HCT116 (cell line): ENCODE measurements at regions not wholly inside any gene's neighbourhood (a gene's known extent, or its start where the extent isn't known, plus 50 kb on each side); places are given as distances from the start of the nearest gene placed in this dataset.
"Not testable (repeated sequence)": the region's sequence is repeated elsewhere in the genome, so short reads cannot be mapped to it uniquely, and the experiment has no call there.

ENCODE experiments used
- ATAC-seq: fragments of 200-7000 bp; cut with Tn5 transposase; 2 replicates; pipeline ENCODE4 v1.9.1; 2020; ENCODE audit warnings: mild to moderate bottlenecking, moderate library complexity
- BruUV-seq: library from RNA; stranded (reverse); fragments of 400-500 nt; replicated peaks from 2 replicates; lab custom pipeline; 2021; lab: Mats Ljungman, UMichigan
- CTCF ChIA-PET: fragments of 300-600 bp; sonication (Branson Sonifier 250); formaldehyde crosslinking; loops from one replicate; lab custom pipeline; 2021; ENCODE audit warnings: antibody characterized with exemption; lab: Charles Lee
- POLR2A ChIA-PET: fragments of 300-600, 350-600 bp; sonication (Branson Sonifier 250); formaldehyde crosslinking; loops from one replicate; lab custom pipeline; 2021; ENCODE audit warnings: antibody characterized with exemption; lab: Charles Lee
- RAD21 ChIA-PET, 2 experiments: fragments of 300-600 bp; sonication (Branson Sonifier 250); formaldehyde crosslinking; loops; one replicate each; lab custom pipeline; 2023; ENCODE audit warnings: low total read pairs in 2 of 2; ENCODE audit not compliant: uncharacterized antibody in 2 of 2, unreplicated experiment in 2 of 2, low non-redundant PET in 1 of 2; lab: Charles Lee
- DNase-seq: peaks from one replicate; pipeline ENCODE4 v3.0.0-alpha.2; 2010; ENCODE audit warnings: low read depth, low spot score
- H2AFZ ChIP-seq: fragments of 200-600 bp; shearing (Covaris generic), sonication (generic); 2 replicates; pipeline ENCODE4 v1.6.1; 2017; ENCODE audit warnings: low read depth, mixed run types, mixed read lengths, antibody characterized with exemption, low read length; ENCODE audit not compliant: poor library complexity, severe bottlenecking
- H3K27ac ChIP-seq: 2 replicates; pipeline ENCODE4 v1.5.1; 2012; ENCODE audit warnings: low read depth, low read length
- H3K27me3 ChIP-seq: fragments of 200-600 bp; sonication (generic); 2 replicates; pipeline ENCODE4 v1.6.1; 2016; ENCODE audit warnings: mixed run types, low read length, mixed read lengths; ENCODE audit not compliant: insufficient read depth
- H3K36me3 ChIP-seq, 2 experiments: fragments of 200-500 bp in 1 of 2; fragments of 200-600 bp in 1 of 2; sonication (Bioruptor generic) in 1 of 2; sonication (generic) in 1 of 2; 2 replicates each; pipeline versions ENCODE4 v1.5.1 to v1.6.1; 2014 to 2016; ENCODE audit warnings: low read length in 2 of 2, inconsistent platforms in 1 of 2, mixed read lengths in 1 of 2, mixed run types in 1 of 2; ENCODE audit not compliant: insufficient read depth in 2 of 2, control insufficient read depth in 1 of 2
- H3K4me1 ChIP-seq, 2 experiments: fragments of 200-600 bp in 1 of 2; sonication (generic) in 1 of 2; 2 replicates each; pipeline versions ENCODE4 v1.5.1 to v1.6.1; 2012 to 2017; ENCODE audit warnings: low read length in 2 of 2, inconsistent platforms in 1 of 2, mild to moderate bottlenecking in 1 of 2, mixed read lengths in 1 of 2, mixed run types in 1 of 2, moderate library complexity in 1 of 2; ENCODE audit not compliant: insufficient read depth in 2 of 2, control insufficient read depth in 1 of 2
- H3K4me2 ChIP-seq: fragments of 200-600 bp; sonication (generic); 2 replicates; pipeline ENCODE4 v1.6.1; 2017; ENCODE audit warnings: mixed run types, low read length, mixed read lengths
- H3K4me3 ChIP-seq, 2 experiments: fragments of 200-600 bp in 1 of 2; sonication (generic) in 1 of 2; replicated peaks in 1 of 2; 2 replicates each; pipeline ENCODE4 v1.5.1; 2011 to 2016; ENCODE audit warnings: low read length in 2 of 2, control low read depth in 1 of 2, low read depth in 1 of 2, mild to moderate bottlenecking in 1 of 2, mixed read lengths in 1 of 2, mixed run types in 1 of 2
- H3K79me2 ChIP-seq: fragments of 200-600 bp; sonication (generic); 2 replicates; pipeline ENCODE4 v1.6.1; 2017; ENCODE audit warnings: mild to moderate bottlenecking, mixed run types, low read length, moderate library complexity, mixed read lengths; ENCODE audit not compliant: insufficient read depth
- H3K9ac ChIP-seq: fragments of 200-600 bp; sonication (generic); 2 replicates; pipeline ENCODE4 v1.6.1; 2016; ENCODE audit warnings: low read length, mixed read lengths
- H3K9me2 ChIP-seq: fragments of 200-600 bp; sonication (generic), shearing (Covaris generic); 2 replicates; pipeline ENCODE4 v1.6.1; 2017; ENCODE audit warnings: mixed run types, mild to moderate bottlenecking, moderate library complexity; ENCODE audit not compliant: insufficient read depth
- H3K9me3 ChIP-seq, 2 experiments: fragments of 200-500 bp in 1 of 2; fragments of 200-600 bp in 1 of 2; sonication (Bioruptor generic) in 1 of 2; sonication (generic) in 1 of 2; 2 replicates each; pipeline ENCODE4 v1.6.1; 2014 to 2017; ENCODE audit warnings: low read length in 2 of 2, mixed read lengths in 2 of 2, inconsistent platforms in 1 of 2, low read depth in 1 of 2, mild to moderate bottlenecking in 1 of 2, mixed run types in 1 of 2, moderate library complexity in 1 of 2; ENCODE audit not compliant: control insufficient read depth in 1 of 2, insufficient read depth in 1 of 2
- H4K20me1 ChIP-seq: fragments of 200-600 bp; sonication (generic), shearing (Covaris generic); 2 replicates; pipeline ENCODE4 v1.6.1; 2017; ENCODE audit warnings: mixed run types, mild to moderate bottlenecking, moderate library complexity; ENCODE audit not compliant: insufficient read depth
- CBX3 ChIP-seq: IDR thresholded peaks from 2 replicates; pipeline ENCODE4 v1.6.1; 2012; ENCODE audit warnings: low read depth
- EZH2 ChIP-seq: fragments of 200-600 bp; sonication (generic); IDR thresholded peaks from 2 replicates; pipeline ENCODE4 v1.6.1; 2017; ENCODE audit warnings: antibody characterized with exemption, mixed run types
- EZH2phosphoT487 ChIP-seq: fragments of 200-600 bp; IDR thresholded peaks from 2 replicates; pipeline ENCODE4 v1.6.1; 2018; ENCODE audit warnings: antibody characterized with exemption, borderline replicate concordance
- JUND ChIP-seq: IDR thresholded peaks from 2 replicates; pipeline ENCODE4 v1.6.1; 2012
- POLR2A ChIP-seq: IDR thresholded peaks from 2 replicates; pipeline ENCODE4 v1.7.0; 2011; ENCODE audit warnings: borderline replicate concordance; ENCODE audit not compliant: insufficient read depth, insufficient read length; ENCODE audit errors: extremely low read depth
- RAD21 ChIP-seq: IDR thresholded peaks from 2 replicates; pipeline ENCODE4 v1.6.1; 2012; ENCODE audit warnings: low read depth, mild to moderate bottlenecking
- SP1 ChIP-seq: IDR thresholded peaks from 2 replicates; pipeline ENCODE4 v1.6.1; 2012; ENCODE audit warnings: low read depth
- ZNF274 ChIP-seq: fragments of 200-500 bp; sonication (Bioruptor generic); IDR thresholded peaks from 2 replicates; pipeline ENCODE4 v1.6.1; 2014; ENCODE audit warnings: mild to moderate bottlenecking, low read depth, low read length, inconsistent platforms
- intact Hi-C: fragments of 100-400 bp; cut with micrococcal nuclease; formaldehyde crosslinking; loops from 2 replicates; pipeline ENCODE4 v1.10.0; 2022
- TF ChIP-seq, protein P1 (sequence below): IDR thresholded peaks from 2 replicates; pipeline ENCODE4 v1.6.1; 2012
- TF ChIP-seq, protein P2 (sequence below), 3 experiments: fragments of 200-600 bp in 1 of 3; sonication (generic) in 1 of 3; IDR thresholded peaks in 2 of 3; conservative IDR thresholded peaks in 1 of 3; 2 replicates each; pipeline ENCODE4 v1.5.1; 2012 to 2017; ENCODE audit warnings: low read depth in 2 of 3, low read length in 2 of 3, antibody characterized with exemption in 1 of 3, borderline replicate concordance in 1 of 3, control low read depth in 1 of 3, mild to moderate bottlenecking in 1 of 3, mixed read lengths in 1 of 3, mixed run types in 1 of 3, moderate library complexity in 1 of 3; ENCODE audit not compliant: insufficient read depth in 1 of 3
- TF ChIP-seq, protein P3 (sequence below): IDR thresholded peaks from 2 replicates; pipeline ENCODE4 v1.6.1; 2012; ENCODE audit warnings: low read depth

DNA sequence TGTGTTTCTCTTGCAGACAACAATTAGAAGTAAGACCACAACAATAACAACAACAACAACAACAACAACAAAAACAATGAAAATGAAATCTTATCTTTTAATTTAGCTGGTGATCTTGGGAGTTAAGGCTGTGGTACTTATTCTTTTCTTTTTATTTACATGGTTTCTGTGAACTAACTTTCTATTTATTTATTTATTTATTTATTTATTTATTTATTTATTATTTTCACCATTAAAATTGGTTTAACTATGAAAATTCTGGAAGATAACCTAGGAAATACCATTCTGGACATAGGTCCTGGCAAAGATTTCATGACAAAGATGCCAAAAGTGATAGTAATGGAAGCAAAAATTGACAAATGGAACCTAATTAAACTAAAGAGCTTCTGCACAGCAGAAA, 102.5 kb upstream of the PNPT1 start:
- H3K9me3 ChIP-seq, result no peaks in the 10 kb centered on the region
- ATAC-seq (no peak), DNase-seq (no peak)
- no peak overlapping the region for H3K9ac ChIP-seq
- no peaks in the 10 kb centered on the region for H4K20me1 ChIP-seq
- H3K4me3 ChIP-seq, result no peak overlapping the region
- H2AFZ ChIP-seq, result no peak overlapping the region
- TF ChIP-seq EZH2 (no peak), CBX3 (no peak), JUND (no peak), RAD21 (no peak), EZH2phosphoT487 (no peak), POLR2A (no peak), SP1 (no peak), ZNF274 (no peak)
- TF ChIP-seq, protein P1, sequence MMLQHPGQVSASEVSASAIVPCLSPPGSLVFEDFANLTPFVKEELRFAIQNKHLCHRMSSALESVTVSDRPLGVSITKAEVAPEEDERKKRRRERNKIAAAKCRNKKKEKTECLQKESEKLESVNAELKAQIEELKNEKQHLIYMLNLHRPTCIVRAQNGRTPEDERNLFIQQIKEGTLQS, result no peak
- TF ChIP-seq, protein P2, sequence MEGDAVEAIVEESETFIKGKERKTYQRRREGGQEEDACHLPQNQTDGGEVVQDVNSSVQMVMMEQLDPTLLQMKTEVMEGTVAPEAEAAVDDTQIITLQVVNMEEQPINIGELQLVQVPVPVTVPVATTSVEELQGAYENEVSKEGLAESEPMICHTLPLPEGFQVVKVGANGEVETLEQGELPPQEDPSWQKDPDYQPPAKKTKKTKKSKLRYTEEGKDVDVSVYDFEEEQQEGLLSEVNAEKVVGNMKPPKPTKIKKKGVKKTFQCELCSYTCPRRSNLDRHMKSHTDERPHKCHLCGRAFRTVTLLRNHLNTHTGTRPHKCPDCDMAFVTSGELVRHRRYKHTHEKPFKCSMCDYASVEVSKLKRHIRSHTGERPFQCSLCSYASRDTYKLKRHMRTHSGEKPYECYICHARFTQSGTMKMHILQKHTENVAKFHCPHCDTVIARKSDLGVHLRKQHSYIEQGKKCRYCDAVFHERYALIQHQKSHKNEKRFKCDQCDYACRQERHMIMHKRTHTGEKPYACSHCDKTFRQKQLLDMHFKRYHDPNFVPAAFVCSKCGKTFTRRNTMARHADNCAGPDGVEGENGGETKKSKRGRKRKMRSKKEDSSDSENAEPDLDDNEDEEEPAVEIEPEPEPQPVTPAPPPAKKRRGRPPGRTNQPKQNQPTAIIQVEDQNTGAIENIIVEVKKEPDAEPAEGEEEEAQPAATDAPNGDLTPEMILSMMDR (IDR thresholded peaks at IDR 0.05 in 2 of 3, conservative IDR thresholded peaks at IDR 0.05 in 1 of 3; ENCODE audit: borderline replicate concordance in 1 of 3, insufficient read depth in 1 of 3, low read depth in 2 of 3, low read length in 2 of 3), result no peak
- TF ChIP-seq, protein P3, sequence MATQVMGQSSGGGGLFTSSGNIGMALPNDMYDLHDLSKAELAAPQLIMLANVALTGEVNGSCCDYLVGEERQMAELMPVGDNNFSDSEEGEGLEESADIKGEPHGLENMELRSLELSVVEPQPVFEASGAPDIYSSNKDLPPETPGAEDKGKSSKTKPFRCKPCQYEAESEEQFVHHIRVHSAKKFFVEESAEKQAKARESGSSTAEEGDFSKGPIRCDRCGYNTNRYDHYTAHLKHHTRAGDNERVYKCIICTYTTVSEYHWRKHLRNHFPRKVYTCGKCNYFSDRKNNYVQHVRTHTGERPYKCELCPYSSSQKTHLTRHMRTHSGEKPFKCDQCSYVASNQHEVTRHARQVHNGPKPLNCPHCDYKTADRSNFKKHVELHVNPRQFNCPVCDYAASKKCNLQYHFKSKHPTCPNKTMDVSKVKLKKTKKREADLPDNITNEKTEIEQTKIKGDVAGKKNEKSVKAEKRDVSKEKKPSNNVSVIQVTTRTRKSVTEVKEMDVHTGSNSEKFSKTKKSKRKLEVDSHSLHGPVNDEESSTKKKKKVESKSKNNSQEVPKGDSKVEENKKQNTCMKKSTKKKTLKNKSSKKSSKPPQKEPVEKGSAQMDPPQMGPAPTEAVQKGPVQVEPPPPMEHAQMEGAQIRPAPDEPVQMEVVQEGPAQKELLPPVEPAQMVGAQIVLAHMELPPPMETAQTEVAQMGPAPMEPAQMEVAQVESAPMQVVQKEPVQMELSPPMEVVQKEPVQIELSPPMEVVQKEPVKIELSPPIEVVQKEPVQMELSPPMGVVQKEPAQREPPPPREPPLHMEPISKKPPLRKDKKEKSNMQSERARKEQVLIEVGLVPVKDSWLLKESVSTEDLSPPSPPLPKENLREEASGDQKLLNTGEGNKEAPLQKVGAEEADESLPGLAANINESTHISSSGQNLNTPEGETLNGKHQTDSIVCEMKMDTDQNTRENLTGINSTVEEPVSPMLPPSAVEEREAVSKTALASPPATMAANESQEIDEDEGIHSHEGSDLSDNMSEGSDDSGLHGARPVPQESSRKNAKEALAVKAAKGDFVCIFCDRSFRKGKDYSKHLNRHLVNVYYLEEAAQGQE, result no peak
- TF ChIP-seq, all 23 proteins: peak for 0
- Histone ChIP-seq H3K27ac (no peak overlapping the region), H3K79me2 (no peaks in the 10 kb centered on the region), H3K9me2 (no peaks in the 10 kb centered on the region), H3K36me3 (no peaks in the 10 kb centered on the region), H3K4me1 (no peaks in the 10 kb centered on the region), H3K27me3 (no peaks in the 10 kb centered on the region), H3K4me2 (no peak overlapping the region)
- RAD21 ChIA-PET, result no interaction called here
- intact Hi-C loops, result no loop called here
- POLR2A ChIA-PET, result no interaction called here
- no TSS peak for BruUV-seq
- CTCF ChIA-PET, result no interaction called here

DNA sequence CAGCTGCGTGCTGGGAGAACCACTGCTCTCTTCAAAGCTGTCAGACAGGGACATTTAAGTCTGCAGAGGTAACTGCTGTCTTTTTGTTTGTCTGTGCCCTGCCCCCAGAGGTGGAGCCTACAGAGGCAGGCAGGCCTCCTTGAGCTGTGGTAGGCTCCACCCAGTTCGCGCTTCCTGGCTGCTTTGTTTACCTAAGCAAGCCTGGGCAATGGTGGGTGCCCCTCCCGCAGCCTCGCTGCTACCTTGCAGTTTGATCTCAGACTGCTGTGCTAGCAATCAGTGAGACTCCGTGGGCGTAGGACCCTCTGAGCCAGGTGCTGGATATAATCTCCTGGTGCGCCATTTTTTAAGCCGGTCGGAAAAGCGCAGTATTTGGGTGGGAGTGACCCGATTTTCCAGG, 100.0 kb upstream of the PNPT1 start:
- H3K4me2 ChIP-seq, H3K27me3 ChIP-seq, ATAC-seq, POLR2A ChIA-PET, CTCF ChIA-PET, H4K20me1 ChIP-seq, H3K9me2 ChIP-seq, H3K79me2 ChIP-seq, H3K27ac ChIP-seq, H3K4me3 ChIP-seq, H3K36me3 ChIP-seq, BruUV-seq, H3K4me1 ChIP-seq, H2AFZ ChIP-seq, intact Hi-C loops, H3K9ac ChIP-seq, DNase-seq, RAD21 ChIA-PET, H3K9me3 ChIP-seq: not testable (repeated sequence)
